ENCODE measurements at regions not wholly inside any gene's neighbourhood (a gene's known extent, or its start where the extent isn't known, plus 50 kb on each side); places are given as distances from the start of the nearest gene placed in this dataset.

DNA sequence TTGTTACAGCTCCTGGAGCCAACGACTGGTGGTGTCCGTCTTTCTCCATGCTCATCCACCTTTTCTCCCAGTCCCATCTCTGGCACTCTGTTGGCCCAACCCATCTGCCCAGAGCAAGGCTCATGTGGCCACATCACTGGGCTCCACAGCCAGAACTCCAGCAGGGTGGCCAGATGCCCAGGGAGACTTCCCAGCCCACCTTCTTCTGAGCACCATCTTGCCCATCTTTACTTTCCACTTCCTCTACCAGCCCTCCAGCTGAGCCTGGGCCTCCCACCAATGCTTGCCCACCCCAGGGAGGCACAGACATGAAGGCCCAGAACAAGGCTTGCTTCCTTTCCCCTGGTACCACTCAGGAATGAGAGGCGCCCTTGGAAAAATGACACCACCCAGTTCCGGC lies 116.8 kb downstream of the BUD13 start:
- Histone ChIP-seq H3K27ac (no peak overlapping the region), H3K36me3 (no peaks in the 10 kb centered on the region), H3K4me1 (no peaks in the 10 kb centered on the region), H3K9me3 (no peaks in the 10 kb centered on the region), H3K27me3 (no peaks in the 10 kb centered on the region), H3K4me3 (no peak overlapping the region)
- TF ChIP-seq, protein P1, sequence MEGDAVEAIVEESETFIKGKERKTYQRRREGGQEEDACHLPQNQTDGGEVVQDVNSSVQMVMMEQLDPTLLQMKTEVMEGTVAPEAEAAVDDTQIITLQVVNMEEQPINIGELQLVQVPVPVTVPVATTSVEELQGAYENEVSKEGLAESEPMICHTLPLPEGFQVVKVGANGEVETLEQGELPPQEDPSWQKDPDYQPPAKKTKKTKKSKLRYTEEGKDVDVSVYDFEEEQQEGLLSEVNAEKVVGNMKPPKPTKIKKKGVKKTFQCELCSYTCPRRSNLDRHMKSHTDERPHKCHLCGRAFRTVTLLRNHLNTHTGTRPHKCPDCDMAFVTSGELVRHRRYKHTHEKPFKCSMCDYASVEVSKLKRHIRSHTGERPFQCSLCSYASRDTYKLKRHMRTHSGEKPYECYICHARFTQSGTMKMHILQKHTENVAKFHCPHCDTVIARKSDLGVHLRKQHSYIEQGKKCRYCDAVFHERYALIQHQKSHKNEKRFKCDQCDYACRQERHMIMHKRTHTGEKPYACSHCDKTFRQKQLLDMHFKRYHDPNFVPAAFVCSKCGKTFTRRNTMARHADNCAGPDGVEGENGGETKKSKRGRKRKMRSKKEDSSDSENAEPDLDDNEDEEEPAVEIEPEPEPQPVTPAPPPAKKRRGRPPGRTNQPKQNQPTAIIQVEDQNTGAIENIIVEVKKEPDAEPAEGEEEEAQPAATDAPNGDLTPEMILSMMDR (IDR thresholded peaks at IDR 0.05): no peak
- no peak for DNase-seq (ENCODE audit: low spot score in 2 of 2)
- intact Hi-C loops (cut with DNase I): no loop called here

DNA sequence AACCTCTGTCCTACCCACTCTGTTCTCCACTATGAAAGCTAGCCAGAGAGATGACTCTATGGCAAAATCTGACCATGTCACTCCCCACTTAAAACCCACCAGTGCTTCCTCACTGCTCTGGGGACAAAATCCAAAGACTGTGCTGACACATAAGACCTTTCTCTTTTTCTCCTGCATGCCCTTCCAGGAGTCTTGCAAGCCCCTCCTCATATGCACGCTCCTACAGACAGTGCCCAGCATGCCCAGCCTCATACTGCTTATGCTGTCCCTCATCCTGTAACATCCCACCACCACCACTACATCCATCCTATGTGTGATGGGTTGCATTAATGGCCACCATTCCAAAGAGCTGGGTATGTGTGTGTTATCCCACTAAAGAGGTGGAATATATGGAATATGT lies 118.3 kb downstream of the BUD13 start:
- H3K9me3 ChIP-seq: no peaks in the 10 kb centered on the region
- intact Hi-C loops (cut with DNase I): no loop called here
- H3K4me1 ChIP-seq: no peaks in the 10 kb centered on the region
- H3K4me3 ChIP-seq: no peak overlapping the region
- no peak overlapping the region for H3K27ac ChIP-seq
- no peak for DNase-seq (ENCODE audit: low spot score in 2 of 2)
- TF ChIP-seq, protein P1 (IDR thresholded peaks at IDR 0.05): no peak
- no peaks in the 10 kb centered on the region for H3K36me3 ChIP-seq
- no peaks in the 10 kb centered on the region for H3K27me3 ChIP-seq

DNA sequence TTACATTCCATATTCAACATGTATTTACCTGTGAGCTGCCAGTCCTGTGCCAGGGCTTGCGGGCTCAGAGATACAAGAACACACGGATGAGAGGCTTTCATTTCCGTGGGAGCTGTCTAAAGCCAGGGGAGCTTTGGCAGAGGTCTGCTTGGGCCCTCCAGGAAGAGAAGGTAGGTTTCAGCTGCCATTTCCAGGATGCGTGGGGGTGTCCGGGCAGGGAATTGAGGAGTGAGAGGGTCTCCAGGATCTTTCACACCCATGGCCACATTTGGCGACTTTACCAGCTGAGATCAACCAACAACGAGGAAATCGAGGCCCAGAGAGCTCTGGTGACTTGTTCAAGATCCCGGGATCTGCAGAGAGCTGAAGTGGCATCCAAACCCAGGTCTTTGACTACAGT lies 119.6 kb downstream of the BUD13 start:
- Histone ChIP-seq H3K4me3 (no peak overlapping the region), H3K27ac (no peak overlapping the region), H3K36me3 (no peaks in the 10 kb centered on the region), H3K9me3 (no peaks in the 10 kb centered on the region), H3K4me1 (no peaks in the 10 kb centered on the region), H3K27me3 (no peaks in the 10 kb centered on the region)
- TF ChIP-seq, protein P1 (IDR thresholded peaks at IDR 0.05): no peak
- intact Hi-C loops (cut with DNase I): no loop called here
- no peak for DNase-seq (ENCODE audit: low spot score in 2 of 2)

DNA sequence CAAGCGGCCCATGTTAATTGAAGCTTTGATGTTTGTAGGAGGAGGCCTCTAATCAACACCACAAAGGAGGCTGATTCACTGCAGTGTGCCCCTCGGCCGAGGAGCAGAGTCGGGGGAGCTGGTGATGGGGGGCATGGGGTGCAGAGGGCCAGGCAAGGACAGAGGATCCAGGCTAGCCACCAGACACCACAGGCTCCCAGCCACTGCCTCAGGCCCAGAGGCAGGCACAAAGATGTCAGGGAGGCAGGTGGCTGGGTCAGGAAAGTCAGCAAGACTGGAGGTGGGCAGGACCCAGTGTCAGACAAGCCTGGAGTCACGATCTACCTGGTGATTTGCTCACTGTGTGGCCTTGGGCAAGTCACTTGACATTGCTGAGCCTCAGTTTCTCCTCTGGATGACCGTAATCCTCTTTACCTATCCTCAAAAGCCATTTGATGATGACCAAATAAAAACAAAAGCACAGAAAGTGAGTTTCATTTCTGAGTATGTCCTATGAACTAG lies 121.0 kb downstream of the BUD13 start:
- DNase-seq (ENCODE audit: low spot score in 2 of 2): no peak
- Histone ChIP-seq H3K9me3 (no peaks in the 10 kb centered on the region), H3K27me3 (no peaks in the 10 kb centered on the region), H3K27ac (no peak overlapping the region), H3K4me3 (no peak overlapping the region), H3K36me3 (no peaks in the 10 kb centered on the region), H3K4me1 (no peaks in the 10 kb centered on the region)
- TF ChIP-seq, protein P1 (IDR thresholded peaks at IDR 0.05): no peak
- intact Hi-C loops (cut with DNase I): no loop called here

DNA sequence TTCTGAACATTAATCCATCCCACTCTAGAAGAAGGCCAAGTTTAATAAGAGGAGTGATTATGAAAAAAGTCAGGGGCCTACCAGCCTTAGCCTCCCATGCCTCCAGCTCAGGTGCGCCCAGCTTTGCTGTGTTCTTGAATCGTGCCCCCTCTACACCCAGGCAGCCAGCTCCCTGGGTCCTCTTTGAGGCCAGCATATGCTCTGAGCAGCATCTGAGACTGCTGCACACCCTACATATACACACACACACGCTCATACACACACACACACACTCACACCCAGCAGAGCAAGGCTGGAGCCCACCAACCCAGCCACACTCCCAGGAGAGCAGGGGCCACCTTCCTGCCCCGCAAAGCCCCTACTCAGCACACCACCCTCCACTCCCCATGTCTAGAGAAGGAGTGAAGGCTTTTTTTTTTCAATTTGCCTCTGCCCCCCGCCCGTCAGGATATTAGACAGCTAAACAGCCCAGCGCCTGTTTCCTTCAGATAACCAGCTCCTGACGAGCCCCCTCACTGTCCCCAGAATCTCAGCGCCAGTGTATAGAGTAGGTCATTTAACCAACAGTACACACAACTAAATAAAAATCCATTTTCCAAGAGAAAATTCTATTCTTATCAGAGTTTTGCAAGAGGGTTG lies 121.6 kb downstream of the BUD13 start:
- TF ChIP-seq, protein P1 (IDR thresholded peaks at IDR 0.05): no peak
- no peaks in the 10 kb centered on the region for H3K27me3 ChIP-seq

DNA sequence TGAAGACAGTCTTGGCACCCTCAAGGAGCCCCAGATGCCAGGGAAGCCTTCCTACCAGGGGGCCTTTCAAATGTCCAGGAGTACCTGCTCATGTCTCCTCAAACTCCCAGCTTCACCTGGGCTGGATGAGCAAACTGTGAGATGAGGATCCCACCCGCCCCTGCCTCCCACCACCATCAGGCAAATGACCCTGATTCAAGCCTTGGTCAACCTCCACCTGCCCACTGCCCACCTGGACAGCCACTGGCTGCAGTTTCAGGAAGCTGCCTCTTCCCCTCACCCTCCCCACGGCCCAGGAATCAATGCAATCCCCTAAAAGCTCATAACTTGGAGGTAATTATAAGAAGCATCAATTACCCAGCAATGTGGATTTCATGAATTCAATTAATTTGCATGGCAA lies 122.7 kb downstream of the BUD13 start:
- H3K9me3 ChIP-seq: no peaks in the 10 kb centered on the region
- H3K27ac ChIP-seq: no peak overlapping the region
- TF ChIP-seq, protein P1 (IDR thresholded peaks at IDR 0.05): no peak
- H3K27me3 ChIP-seq: no peaks in the 10 kb centered on the region
- intact Hi-C loops (cut with DNase I): no loop called here
- no peaks in the 10 kb centered on the region for H3K4me1 ChIP-seq
- no peak for DNase-seq (ENCODE audit: low spot score in 2 of 2)
- no peak overlapping the region for H3K4me3 ChIP-seq
- no peaks in the 10 kb centered on the region for H3K36me3 ChIP-seq

More for the DNA sequence above, 121.6 kb downstream of the BUD13 start:
- Histone ChIP-seq H3K4me3 (no peak overlapping the region), H3K9me3 (no peaks in the 10 kb centered on the region), H3K27ac (no peak overlapping the region), H3K36me3 (no peaks in the 10 kb centered on the region), H3K4me1 (no peaks in the 10 kb centered on the region)
- intact Hi-C loops (cut with DNase I): no loop called here
- DNase-seq (ENCODE audit: low spot score in 2 of 2): no peak
